PC-9 (cell line): ENCODE measurements at regions not wholly inside any gene's neighbourhood (a gene's known extent, or its start where the extent isn't known, plus 50 kb on each side); places are given as distances from the start of the nearest gene placed in this dataset.

Source experiments
- EZH2 ChIP-seq: fragments of 200-600 bp; sonication (generic); IDR thresholded peaks from 2 replicates; pipeline ENCODE4 v1.8.0; 2017; ENCODE audit warnings: antibody characterized with exemption, low read depth
- TF ChIP-seq, protein P1 (sequence below): fragments of 200-600 bp; sonication (generic); conservative IDR thresholded peaks from 2 replicates; pipeline ENCODE4 v1.6.1; 2017; ENCODE audit warnings: mixed run types, antibody characterized with exemption, mild to moderate bottlenecking, moderate library complexity

DNA sequence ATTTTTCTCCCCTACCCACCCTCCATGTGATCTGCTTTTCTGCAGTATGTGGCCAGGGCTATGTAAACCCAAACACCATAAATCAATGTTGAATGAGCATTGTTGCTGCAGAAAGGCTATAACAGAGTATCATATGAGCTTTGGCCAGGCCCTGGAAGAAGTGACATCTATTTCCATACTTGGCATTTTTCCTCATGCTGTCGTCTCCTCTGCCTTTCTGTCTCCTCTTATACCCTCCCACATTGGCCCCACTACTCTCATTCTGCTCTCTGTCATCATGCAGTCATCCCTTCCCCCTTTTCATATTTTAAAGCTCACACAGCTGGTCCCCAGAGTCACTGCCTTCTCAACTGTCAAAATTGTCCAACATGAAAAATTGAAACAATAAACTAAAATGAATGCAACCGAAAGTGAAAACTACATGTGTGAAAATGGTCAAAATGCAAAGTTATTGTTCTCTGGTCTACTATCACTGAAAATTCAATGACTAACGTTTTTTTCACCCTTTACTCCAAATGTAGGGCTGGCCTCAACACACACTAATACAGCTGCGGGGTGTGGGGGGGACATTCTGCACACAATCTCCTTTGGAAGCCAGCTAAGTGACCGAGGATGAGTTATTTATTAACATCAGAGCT is 290.7 kb upstream of the TMPO start:
- TF ChIP-seq, protein P1, sequence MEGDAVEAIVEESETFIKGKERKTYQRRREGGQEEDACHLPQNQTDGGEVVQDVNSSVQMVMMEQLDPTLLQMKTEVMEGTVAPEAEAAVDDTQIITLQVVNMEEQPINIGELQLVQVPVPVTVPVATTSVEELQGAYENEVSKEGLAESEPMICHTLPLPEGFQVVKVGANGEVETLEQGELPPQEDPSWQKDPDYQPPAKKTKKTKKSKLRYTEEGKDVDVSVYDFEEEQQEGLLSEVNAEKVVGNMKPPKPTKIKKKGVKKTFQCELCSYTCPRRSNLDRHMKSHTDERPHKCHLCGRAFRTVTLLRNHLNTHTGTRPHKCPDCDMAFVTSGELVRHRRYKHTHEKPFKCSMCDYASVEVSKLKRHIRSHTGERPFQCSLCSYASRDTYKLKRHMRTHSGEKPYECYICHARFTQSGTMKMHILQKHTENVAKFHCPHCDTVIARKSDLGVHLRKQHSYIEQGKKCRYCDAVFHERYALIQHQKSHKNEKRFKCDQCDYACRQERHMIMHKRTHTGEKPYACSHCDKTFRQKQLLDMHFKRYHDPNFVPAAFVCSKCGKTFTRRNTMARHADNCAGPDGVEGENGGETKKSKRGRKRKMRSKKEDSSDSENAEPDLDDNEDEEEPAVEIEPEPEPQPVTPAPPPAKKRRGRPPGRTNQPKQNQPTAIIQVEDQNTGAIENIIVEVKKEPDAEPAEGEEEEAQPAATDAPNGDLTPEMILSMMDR = no peak
- no peak for TF ChIP-seq EZH2
